RWPE1 (cell line): ENCODE measurements at regions not wholly inside any gene's neighbourhood (a gene's known extent, or its start where the extent isn't known, plus 50 kb on each side); places are given as distances from the start of the nearest gene placed in this dataset.

Experiments used
- CTCF ChIA-PET: fragments of 350-600 bp; sonication (Branson Sonifier 250); formaldehyde crosslinking; extraction: SDS; loops from one replicate; lab custom pipeline; 2021; lab: Yijun Ruan, JAX
- POLR2A ChIA-PET: fragments of 400-600 bp; formaldehyde crosslinking; extraction: SDS; loops from one replicate; lab custom pipeline; 2020; ENCODE audit warnings: antibody characterized with exemption; ENCODE audit not compliant: low non-redundant PET; lab: Yijun Ruan, JAX
- DNase-seq: peaks from one replicate; pipeline ENCODE4 v3.0.0; 2012; ENCODE audit warnings: low spot score
- H3K27ac ChIP-seq: fragments of 450-650 bp; 2 replicates; pipeline ENCODE4 v1.5.1; 2017
- CTCF ChIP-seq: fragments of 450-650 bp; conservative IDR thresholded peaks from 2 replicates; pipeline ENCODE4 v1.5.1; 2017; ENCODE audit warnings: low read depth, mild to moderate bottlenecking

DNA sequence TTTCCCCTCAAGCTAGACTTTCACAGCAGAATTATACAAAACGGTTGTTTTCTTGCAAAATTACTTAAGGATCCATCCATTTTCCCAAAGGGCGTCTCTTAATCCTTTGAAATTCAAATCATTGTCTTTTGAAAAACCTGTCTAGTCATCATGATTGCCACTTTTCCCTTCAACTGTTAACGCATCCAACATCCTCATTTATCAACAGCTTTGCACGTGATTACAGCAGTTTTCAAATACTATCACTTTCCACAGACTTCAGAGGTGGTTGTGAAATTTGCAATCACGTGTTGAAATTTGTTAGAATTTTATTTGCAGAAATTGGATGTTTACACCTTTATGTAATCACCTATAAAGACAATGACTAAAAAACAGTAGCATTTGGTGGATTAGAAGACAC lies 304.4 kb upstream of the SLC39A10 start:
- DNase-seq, result no peak
- ChIA-PET CTCF (interaction anchor here (0.6 kb wide), 1 partner anchor 107 kb away, joined by 4 read pairs; no protein-coding TSS in a partner anchor), POLR2A (no interaction called here)
- no peak overlapping the region for H3K27ac ChIP-seq
- no peak for TF ChIP-seq CTCF

- POLR2A ChIA-PET, result no interaction called here
- CTCF ChIA-PET, result no interaction called here
- no peak overlapping the region for H3K27ac ChIP-seq
- no peak for DNase-seq
- TF ChIP-seq CTCF, result no peak
These were observed 313.0 kb upstream of the SLC39A10 start for GRCh38 chr2:195343942-195344530.

GRCh38 chr2:195343540-195343939 lies 313.5 kb upstream of the SLC39A10 start:
- DNase-seq, result no peak
- H3K27ac ChIP-seq, result no peak overlapping the region
- CTCF ChIA-PET, result no interaction called here
- no peak for TF ChIP-seq CTCF
- POLR2A ChIA-PET, result no interaction called here

- ChIA-PET POLR2A (no interaction called here), CTCF (no interaction called here)
- H3K27ac ChIP-seq, result no peak overlapping the region
These were observed 315.0 kb upstream of the SLC39A10 start for GRCh38 chr2:195342061-195342460.

DNA sequence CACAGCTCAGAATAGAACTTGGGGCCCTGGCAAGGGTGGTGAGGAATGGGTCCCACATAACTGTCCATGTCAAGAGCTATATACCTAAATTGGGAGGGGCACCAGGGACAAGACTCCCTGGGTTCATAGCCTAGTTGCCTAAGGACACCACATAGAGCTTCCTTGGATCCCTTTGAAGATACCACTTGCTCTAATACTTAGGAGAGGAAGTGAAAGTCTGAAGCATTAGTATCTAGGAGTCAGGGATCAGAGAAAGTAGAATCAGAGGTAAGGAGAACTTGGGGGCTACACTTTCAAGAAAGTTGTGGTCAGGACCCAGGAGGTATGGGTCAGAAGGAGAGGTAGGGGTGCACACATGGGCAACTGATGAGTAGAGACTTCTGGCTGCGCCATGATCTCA lies 318.2 kb upstream of the SLC39A10 start:
- H3K27ac ChIP-seq, result no peak overlapping the region
- DNase-seq, result no peak
- CTCF ChIA-PET, result interaction anchor here (0.6 kb wide), 1 partner anchor 600 kb away, joined by 6 read pairs; no protein-coding TSS in a partner anchor
- POLR2A ChIA-PET, result no interaction called here
- TF ChIP-seq CTCF, result no peak

More at GRCh38 chr2:195342061-195342460, 315.0 kb upstream of the SLC39A10 start:
- DNase-seq, result no peak
- TF ChIP-seq CTCF, result no peak

DNA sequence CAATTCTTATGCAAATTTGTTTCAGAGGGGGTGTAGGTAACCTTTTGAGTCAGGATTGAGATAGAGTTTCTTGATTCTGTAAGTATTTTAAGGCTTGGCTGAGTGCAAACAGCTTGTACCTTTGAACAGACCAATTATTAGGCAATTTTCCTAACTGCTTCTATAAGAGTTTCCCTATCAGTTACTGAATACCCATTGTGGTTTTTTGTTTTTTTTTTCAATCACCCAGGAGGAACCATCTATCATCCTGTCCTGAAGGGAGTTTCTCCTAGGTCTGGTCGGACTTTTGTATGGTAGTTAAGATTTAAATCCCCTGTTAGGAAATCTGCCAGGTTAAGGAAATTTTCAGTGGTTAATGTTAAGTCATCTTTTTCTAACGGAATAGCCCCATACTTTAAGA lies 319.4 kb upstream of the SLC39A10 start:
- CTCF ChIA-PET, result interaction anchor here (0.5 kb wide), 1 partner anchor 810 kb away, joined by 9 read pairs; no protein-coding TSS in a partner anchor
- no peak for TF ChIP-seq CTCF
- no peak overlapping the region for H3K27ac ChIP-seq
- POLR2A ChIA-PET, result no interaction called here
- no peak for DNase-seq
